ENCODE measurements at regions not wholly inside any gene's neighbourhood (a gene's known extent, or its start where the extent isn't known, plus 50 kb on each side); places are given as distances from the start of the nearest gene placed in this dataset.
"Not testable (repeated sequence)": the region's sequence is repeated elsewhere in the genome, so short reads cannot be mapped to it uniquely, and the experiment has no call there.

GRCh38 chr2:142615876-142616275 lies 261.6 kb upstream of the KYNU start:
- Histone ChIP-seq H3K4me3 (ENCODE audit: low read depth, low read length) (no peak overlapping the region), H3K79me2 (ENCODE audit: control insufficient read depth, insufficient read depth, low read length, poor library complexity) (no peaks in the 10 kb centered on the region), H3K36me3 (ENCODE audit: control insufficient read depth in 1 of 2, insufficient read depth in 2 of 2, low read length in 2 of 2) (no peaks in the 10 kb centered on the region), H3K4ac (ENCODE audit: low read depth, low read length) (no peak overlapping the region), H3K9me3 (ENCODE audit: insufficient read depth, low read depth, low read length) (no peaks in the 10 kb centered on the region), H3K14ac (ENCODE audit: low read length) (no peak overlapping the region), H3K27me3 (ENCODE audit: insufficient read depth, low read length) (no peaks in the 10 kb centered on the region), H3K9ac (ENCODE audit: low read length) (no peak overlapping the region), H3K4me2 (ENCODE audit: low read length) (no peak overlapping the region), H3K27ac (ENCODE audit: low read depth, low read length) (no peak overlapping the region), H2BK120ac (ENCODE audit: insufficient read depth, low read length, poor library complexity) (no peak overlapping the region), H3K4me1 (ENCODE audit: control insufficient read depth in 1 of 2, insufficient read depth in 2 of 2, low read length in 2 of 2) (no peaks in the 10 kb centered on the region), H3K23ac (ENCODE audit: low read length) (no peak overlapping the region), H4K8ac (ENCODE audit: low read depth, low read length) (no peak overlapping the region), H2BK5ac (ENCODE audit: low read depth, low read length, poor library complexity) (no peak overlapping the region), H4K12ac (ENCODE audit: low read depth, low read length) (no peak overlapping the region), H4K91ac (ENCODE audit: low read depth, low read length) (no peak overlapping the region), H2AK5ac (ENCODE audit: low read length) (no peak overlapping the region), H2BK12ac (ENCODE audit: low read length) (no peak overlapping the region), H3K79me1 (ENCODE audit: low read length) (no peaks in the 10 kb centered on the region), H3K18ac (ENCODE audit: low read length) (no peak overlapping the region), H2AFZ (ENCODE audit: insufficient read depth, low read length, poor library complexity) (no peak overlapping the region)
- DNase-seq: no peak
- WGBS (ENCODE audit: extremely low coverage, insufficient coverage, insufficient read length): no CpG with 5 or more reads among the region's 9 CpGs

DNA sequence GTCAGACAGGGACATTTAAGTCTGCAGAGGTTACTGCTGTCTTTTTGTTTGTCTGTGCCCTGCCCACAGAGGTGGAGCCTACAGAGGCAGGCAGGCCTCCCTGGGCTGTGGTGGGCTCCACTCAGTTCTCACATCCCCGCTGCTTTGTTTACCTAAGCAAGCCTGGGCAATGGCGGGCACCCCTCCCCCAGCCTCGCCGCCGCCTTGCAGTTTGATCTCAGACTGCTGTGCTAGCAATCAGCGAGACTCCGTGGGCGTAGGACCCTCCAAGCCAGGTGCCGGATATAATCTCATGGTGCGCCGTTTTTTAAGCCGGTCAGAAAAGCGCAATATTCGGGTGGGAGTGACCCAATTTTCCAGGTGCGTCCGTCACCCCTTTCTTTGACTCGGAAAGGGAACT lies 264.3 kb upstream of the KYNU start:
- not testable (repeated sequence) for H3K36me3 ChIP-seq (ENCODE audit: control insufficient read depth in 1 of 2, insufficient read depth in 2 of 2, low read length in 2 of 2)

DNA sequence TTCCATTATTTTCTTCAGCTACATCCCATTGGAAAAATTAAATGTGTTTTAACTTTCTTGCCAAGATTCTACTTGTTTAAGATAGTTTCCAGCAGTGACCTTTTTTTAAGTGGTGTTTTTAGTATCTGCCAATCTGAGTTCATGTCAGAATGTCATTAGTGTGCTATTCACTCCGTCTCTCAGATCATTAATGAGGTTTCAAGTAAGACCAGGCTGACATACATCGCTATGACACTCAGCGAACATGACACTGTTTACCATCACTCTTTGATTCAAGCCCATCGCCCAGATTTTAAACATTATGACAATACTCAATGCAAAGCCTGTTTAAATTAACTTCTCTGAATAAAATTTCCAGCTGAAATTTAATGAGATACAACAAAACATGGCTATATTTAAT lies 272.0 kb upstream of the KYNU start:
- WGBS (ENCODE audit: extremely low coverage, insufficient coverage, insufficient read length): no CpG with 5 or more reads among the region's 4 CpGs
- H3K9me3 ChIP-seq (ENCODE audit: insufficient read depth, low read depth, low read length): no peaks in the 10 kb centered on the region
- no peak overlapping the region for H2AFZ ChIP-seq (ENCODE audit: insufficient read depth, low read length, poor library complexity)
- H3K4me3 ChIP-seq (ENCODE audit: low read depth, low read length): no peak overlapping the region
- no peak overlapping the region for H2BK12ac ChIP-seq (ENCODE audit: low read length)
- H3K27me3 ChIP-seq (ENCODE audit: insufficient read depth, low read length): no peaks in the 10 kb centered on the region
- H3K79me2 ChIP-seq (ENCODE audit: control insufficient read depth, insufficient read depth, low read length, poor library complexity): no peaks in the 10 kb centered on the region
- no peak overlapping the region for H4K8ac ChIP-seq (ENCODE audit: low read depth, low read length)
- H3K4me1 ChIP-seq (ENCODE audit: control insufficient read depth in 1 of 2, insufficient read depth in 2 of 2, low read length in 2 of 2): no peaks in the 10 kb centered on the region
- H4K91ac ChIP-seq (ENCODE audit: low read depth, low read length): no peak overlapping the region
- H3K4me2 ChIP-seq (ENCODE audit: low read length): no peak overlapping the region
- no peak for DNase-seq
- H2BK120ac ChIP-seq (ENCODE audit: insufficient read depth, low read length, poor library complexity): no peak overlapping the region
- no peak overlapping the region for H3K9ac ChIP-seq (ENCODE audit: low read length)
- H3K4ac ChIP-seq (ENCODE audit: low read depth, low read length): no peak overlapping the region
- H3K36me3 ChIP-seq (ENCODE audit: control insufficient read depth in 1 of 2, insufficient read depth in 2 of 2, low read length in 2 of 2): no peaks in the 10 kb centered on the region
- H3K18ac ChIP-seq (ENCODE audit: low read length): no peak overlapping the region
- H2BK5ac ChIP-seq (ENCODE audit: low read depth, low read length, poor library complexity): no peak overlapping the region
- no peak overlapping the region for H2AK5ac ChIP-seq (ENCODE audit: low read length)
- H3K27ac ChIP-seq (ENCODE audit: low read depth, low read length): no peak overlapping the region
- H3K23ac ChIP-seq (ENCODE audit: low read length): no peak overlapping the region
- no peak overlapping the region for H4K12ac ChIP-seq (ENCODE audit: low read depth, low read length)
- no peaks in the 10 kb centered on the region for H3K79me1 ChIP-seq (ENCODE audit: low read length)
- no peak overlapping the region for H3K14ac ChIP-seq (ENCODE audit: low read length)

More for the DNA sequence above, 264.3 kb upstream of the KYNU start:
- not testable (repeated sequence) for H2BK5ac ChIP-seq (ENCODE audit: low read depth, low read length, poor library complexity); H4K8ac ChIP-seq (ENCODE audit: low read depth, low read length); H2BK12ac ChIP-seq (ENCODE audit: low read length); H2AFZ ChIP-seq (ENCODE audit: insufficient read depth, low read length, poor library complexity); H3K23ac ChIP-seq (ENCODE audit: low read length); H2AK5ac ChIP-seq (ENCODE audit: low read length); H3K4ac ChIP-seq (ENCODE audit: low read depth, low read length); H3K27me3 ChIP-seq (ENCODE audit: insufficient read depth, low read length); DNase-seq; H3K18ac ChIP-seq (ENCODE audit: low read length); H3K4me3 ChIP-seq (ENCODE audit: low read depth, low read length); H2BK120ac ChIP-seq (ENCODE audit: insufficient read depth, low read length, poor library complexity); H3K4me1 ChIP-seq (ENCODE audit: control insufficient read depth in 1 of 2, insufficient read depth in 2 of 2, low read length in 2 of 2); H3K14ac ChIP-seq (ENCODE audit: low read length); H3K27ac ChIP-seq (ENCODE audit: low read depth, low read length); H3K79me2 ChIP-seq (ENCODE audit: control insufficient read depth, insufficient read depth, low read length, poor library complexity); H4K12ac ChIP-seq (ENCODE audit: low read depth, low read length); H3K79me1 ChIP-seq (ENCODE audit: low read length); H3K9me3 ChIP-seq (ENCODE audit: insufficient read depth, low read depth, low read length); H3K4me2 ChIP-seq (ENCODE audit: low read length); H4K91ac ChIP-seq (ENCODE audit: low read depth, low read length); H3K9ac ChIP-seq (ENCODE audit: low read length)
- no CpG with 5 or more reads among the region's 17 CpGs for WGBS (ENCODE audit: extremely low coverage, insufficient coverage, insufficient read length)

DNA sequence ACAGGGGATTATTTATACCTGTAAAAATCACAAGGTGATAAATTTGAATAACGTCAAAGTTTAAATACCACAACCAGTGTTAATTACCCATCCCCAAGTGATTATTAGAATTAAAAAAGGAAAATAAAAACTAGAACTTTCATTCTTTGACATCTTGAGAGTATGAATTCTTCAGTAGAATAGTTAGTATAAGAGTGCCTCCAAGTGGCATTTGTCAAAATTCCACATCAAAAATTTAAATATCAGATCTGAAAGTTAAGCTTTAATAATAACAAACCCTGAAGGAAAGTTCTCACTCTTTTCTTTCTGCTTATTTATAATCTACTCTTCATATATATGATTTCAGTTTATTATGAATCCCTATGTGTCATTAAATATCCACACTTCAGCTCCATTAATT lies 273.7 kb upstream of the KYNU start:
- Histone ChIP-seq H2AFZ (ENCODE audit: insufficient read depth, low read length, poor library complexity) (no peak overlapping the region), H2BK5ac (ENCODE audit: low read depth, low read length, poor library complexity) (no peak overlapping the region), H2BK120ac (ENCODE audit: insufficient read depth, low read length, poor library complexity) (no peak overlapping the region), H4K8ac (ENCODE audit: low read depth, low read length) (no peak overlapping the region), H3K4ac (ENCODE audit: low read depth, low read length) (no peak overlapping the region), H3K23ac (ENCODE audit: low read length) (no peak overlapping the region), H2BK12ac (ENCODE audit: low read length) (no peak overlapping the region), H3K4me1 (ENCODE audit: control insufficient read depth in 1 of 2, insufficient read depth in 2 of 2, low read length in 2 of 2) (peaks cover 0 to under 1% of the 10 kb centered on the region in 2 experiments), H4K91ac (ENCODE audit: low read depth, low read length) (no peak overlapping the region), H3K79me1 (ENCODE audit: low read length) (no peaks in the 10 kb centered on the region), H3K79me2 (ENCODE audit: control insufficient read depth, insufficient read depth, low read length, poor library complexity) (no peaks in the 10 kb centered on the region), H2AK5ac (ENCODE audit: low read length) (no peak overlapping the region), H3K4me2 (ENCODE audit: low read length) (no peak overlapping the region), H3K9ac (ENCODE audit: low read length) (no peak overlapping the region), H3K27me3 (ENCODE audit: insufficient read depth, low read length) (no peaks in the 10 kb centered on the region), H3K36me3 (ENCODE audit: control insufficient read depth in 1 of 2, insufficient read depth in 2 of 2, low read length in 2 of 2) (no peaks in the 10 kb centered on the region), H4K12ac (ENCODE audit: low read depth, low read length) (no peak overlapping the region), H3K9me3 (ENCODE audit: insufficient read depth, low read depth, low read length) (no peaks in the 10 kb centered on the region), H3K18ac (ENCODE audit: low read length) (no peak overlapping the region), H3K4me3 (ENCODE audit: low read depth, low read length) (no peak overlapping the region), H3K27ac (ENCODE audit: low read depth, low read length) (no peak overlapping the region), H3K14ac (ENCODE audit: low read length) (no peak overlapping the region)
- WGBS (ENCODE audit: extremely low coverage, insufficient coverage, insufficient read length): no CpG with 5 or more reads among the region's 1 CpG
- peak in 1 of 2 donors; percentile 33 for DNase-seq

Data from trophoblast cell (in vitro differentiated cells and primary cell).